GM19395 (cell line): ENCODE measurements at regions not wholly inside any gene's neighbourhood (a gene's known extent, or its start where the extent isn't known, plus 50 kb on each side); places are given as distances from the start of the nearest gene placed in this dataset.

Source experiments
- ATAC-seq: cut with Tn5 transposase; IDR thresholded peaks from one replicate; pipeline ENCODE4 v1.9.1; 2021; ENCODE audit warnings: mild to moderate bottlenecking, moderate library complexity; ENCODE audit not compliant: unreplicated experiment

- no peak for ATAC-seq
Observed at GRCh38 chr5:135220394-135221186, 178.4 kb downstream of the MACROH2A1 start.

DNA sequence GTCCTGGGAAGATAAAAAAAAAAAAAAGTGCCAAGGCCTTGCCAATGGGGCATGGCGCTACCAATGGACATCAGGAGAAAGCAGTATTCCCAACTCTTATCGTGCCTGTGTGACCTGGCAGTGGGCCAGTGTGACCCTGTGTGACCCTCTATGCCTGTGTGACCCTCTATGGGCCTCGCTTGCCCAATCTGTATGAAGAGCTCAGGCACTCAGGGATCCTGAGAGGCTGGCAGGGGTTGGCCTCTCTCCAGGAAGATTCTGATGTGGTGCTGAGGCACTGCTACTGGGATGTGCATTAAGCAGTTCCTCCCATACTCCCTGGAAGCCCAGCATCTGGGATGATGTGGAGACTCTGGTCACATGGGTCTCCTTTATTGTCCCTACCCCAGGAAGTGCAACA is 179.2 kb downstream of the MACROH2A1 start:
- no peak for ATAC-seq

DNA sequence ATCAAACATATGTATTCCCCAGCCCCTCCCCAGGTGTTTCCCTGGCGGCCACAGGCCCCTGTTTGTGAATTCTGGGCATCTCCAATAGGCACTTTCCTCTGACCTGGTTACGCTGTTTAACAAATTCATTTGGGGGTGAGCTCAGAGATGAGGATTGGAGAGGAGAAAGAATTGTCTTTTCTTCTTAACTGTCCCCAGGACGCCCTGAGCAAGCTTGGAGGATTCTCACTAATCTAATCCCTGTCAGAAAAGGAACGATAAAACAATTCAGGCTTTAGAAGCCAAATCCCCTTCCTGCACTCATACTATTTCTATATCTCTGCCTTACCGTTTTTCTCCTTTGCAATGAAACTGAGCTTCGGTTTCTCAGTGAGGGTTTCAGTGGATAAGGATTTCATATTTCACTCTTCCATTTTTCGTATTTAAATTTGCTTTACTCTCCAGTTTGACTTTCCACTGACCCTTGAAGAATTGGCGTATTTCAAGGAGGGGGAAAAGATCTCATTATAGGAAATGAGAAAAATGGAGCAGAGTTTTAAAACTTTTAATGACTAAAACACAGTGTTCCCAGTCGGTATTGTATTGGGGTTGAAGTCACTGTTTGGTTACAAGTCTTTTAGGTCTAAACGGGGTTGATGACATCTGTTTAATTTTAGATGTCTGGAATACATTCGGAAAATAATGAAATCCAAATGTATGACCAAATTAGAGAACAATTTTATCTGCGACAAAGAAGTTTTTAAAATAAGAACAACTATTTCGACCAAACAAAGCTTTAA is 180.1 kb downstream of the MACROH2A1 start:
- no peak for ATAC-seq

DNA sequence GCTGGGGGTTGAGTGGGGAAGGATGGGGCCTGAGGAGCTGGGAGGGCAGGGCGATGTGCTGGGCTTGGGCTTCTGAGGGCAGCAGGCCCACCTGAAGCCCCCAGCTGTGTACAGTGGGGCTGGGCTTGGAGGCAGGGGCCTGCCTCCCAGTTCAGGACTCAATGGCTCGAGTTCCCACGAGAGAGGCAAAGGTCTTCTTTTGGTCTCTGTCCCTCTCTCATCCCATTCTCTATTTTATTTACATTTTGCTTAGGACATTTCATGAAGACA is 180.6 kb downstream of the MACROH2A1 start:
- ATAC-seq, result no peak

DNA sequence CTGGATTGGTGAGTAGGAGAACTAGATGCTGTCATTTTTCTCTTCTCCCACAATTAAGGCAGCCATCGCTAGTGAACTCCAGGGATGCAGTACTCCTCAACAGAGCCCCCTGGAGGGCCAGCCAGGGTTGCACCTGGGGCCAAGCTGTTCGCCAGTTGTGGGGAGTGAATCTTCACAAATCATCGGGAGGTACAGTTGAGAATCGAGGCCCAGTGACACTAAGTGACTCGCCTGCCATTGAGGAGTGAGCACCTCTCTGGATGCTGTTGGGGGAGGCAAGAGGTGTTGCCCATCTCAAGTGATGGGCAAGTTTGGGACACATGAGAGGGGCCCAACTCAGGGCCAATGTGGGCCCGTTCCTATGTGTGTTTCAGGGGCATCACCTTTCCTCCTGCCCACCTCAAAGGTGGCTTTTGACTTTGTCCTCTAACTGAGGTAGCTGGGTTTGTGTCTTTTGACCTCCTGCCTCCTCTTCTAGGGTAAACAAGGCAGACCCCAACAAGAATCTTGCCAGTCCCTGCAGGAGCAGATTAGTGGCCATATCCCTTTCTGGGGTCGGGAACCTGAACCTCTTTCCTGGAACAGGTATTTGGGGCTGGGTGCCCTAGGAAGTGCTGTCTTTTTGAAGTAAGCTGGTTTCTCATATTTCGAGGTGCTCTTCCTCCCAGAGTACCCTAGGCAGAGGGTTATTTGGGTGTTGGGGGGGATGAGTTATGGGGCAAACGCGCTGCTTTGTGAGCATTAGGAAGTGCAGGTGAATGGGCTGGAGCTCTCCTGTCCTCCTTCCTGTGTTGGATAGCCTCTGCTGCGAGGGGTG is 181.2 kb downstream of the MACROH2A1 start:
- ATAC-seq, result no peak

DNA sequence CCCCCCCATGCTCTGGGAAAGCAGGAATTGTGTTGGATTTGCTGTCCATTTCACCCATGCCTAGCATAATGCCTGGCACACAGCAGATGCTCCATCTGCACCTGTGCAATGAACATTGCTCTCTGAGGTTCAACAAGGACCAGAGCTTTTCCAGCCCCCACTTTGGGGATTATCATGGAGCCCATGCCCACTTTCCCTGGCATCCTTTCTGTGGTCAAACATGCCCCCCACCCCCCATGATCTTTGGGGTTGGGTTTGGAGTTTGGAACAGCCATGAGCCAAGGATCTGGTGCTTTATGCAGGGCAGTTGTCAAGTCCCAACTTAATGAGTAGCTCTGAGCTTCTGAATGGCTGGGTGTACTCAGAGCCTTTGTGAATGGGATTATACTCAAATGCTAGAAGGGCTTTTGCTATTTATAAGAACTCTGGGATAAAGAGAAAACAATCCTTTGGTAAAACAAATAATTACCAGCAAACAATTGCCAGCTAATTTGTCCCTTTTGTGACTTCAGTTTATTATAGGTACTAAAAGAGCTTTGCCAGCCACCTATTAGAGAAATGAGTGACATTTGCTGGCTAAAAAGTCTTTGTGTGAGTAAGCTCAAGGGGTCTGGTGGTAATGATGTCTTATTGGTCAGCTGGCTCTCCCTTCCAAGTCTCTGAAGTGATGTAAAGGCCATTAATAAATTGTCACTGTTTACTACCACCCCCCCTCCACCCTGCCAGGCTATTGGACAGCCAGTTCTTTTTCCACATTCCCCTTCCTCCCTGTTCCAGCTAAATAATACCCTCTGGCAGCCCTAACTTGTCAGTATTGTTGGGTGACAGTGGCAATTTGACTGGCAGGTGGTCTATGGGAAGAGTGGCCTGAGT is 182.3 kb downstream of the MACROH2A1 start:
- no peak for ATAC-seq

GRCh38 chr5:135215617-135216470 is 181.8 kb upstream of the PITX1 start:
- ATAC-seq, result no peak

DNA sequence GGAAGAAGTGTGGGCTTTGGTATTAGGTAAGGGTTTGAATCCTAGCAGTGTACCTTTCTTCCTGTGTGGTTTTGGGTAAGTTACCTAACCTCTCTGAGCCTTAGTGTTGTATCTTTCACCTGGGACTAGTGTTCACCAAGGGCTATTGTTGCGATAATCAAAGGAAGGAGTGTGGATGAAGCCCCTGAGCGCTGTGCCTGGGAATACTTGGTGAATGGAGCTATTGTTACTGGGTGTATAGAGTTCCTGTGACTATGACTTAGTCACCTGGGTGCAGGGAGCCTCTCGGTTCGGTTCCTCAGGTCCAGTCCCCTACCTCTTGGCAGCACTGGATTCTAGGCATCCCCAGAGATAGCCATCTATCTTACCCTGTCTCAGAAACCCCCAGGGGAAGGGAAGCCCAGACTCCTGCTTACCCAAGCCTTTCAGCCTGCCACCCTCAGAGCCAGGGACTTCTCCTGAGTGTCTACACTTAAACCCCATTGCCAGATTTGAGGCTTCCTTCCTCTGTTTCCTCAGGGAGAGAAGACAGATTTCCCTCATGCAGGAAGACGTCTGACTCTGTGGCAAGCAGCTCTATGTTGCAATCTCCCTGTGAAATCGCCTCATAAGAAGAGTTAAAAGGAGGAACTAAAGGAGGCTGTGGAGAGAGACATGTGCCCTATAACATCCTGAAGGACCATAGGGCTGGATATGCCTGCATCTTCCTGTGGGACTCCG is 181.0 kb upstream of the PITX1 start:
- no peak for ATAC-seq

- ATAC-seq, result no peak
Observed at GRCh38 chr5:135213466-135214239, 179.6 kb upstream of the PITX1 start.

GRCh38 chr5:135213027-135213386 is 179.0 kb upstream of the PITX1 start:
- no peak for ATAC-seq

DNA sequence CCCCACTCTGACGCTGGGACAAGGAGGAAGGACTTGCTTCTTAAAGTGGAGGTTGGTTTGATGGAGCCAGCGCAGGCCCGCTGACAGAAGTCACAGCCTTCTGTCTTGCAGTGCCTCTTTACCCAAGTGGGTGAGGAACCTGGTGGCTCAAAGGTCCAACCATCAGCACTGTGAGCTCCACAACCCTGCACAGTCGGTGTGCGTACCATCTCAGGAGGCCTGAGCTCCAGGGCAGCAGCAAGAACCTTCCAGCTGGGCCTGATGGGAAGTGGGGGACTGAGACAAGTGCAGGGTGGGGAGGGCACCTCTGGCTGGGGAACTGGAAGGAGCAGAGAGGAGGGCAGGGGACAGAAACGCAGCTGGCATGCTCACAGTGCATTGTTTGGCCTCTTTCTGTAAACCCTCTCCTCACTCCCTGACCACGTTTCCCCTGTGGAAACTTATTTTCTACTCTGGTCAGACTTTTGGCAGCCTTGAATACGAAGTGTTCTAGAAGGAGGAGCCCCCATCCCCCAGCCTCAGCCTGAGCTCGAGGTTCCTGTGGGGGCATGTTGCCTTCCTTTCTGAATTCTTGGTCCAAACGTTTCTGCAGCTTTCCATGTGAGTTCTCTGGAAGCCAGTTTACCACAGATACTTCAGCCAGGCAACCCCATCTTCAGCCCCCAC is 178.5 kb upstream of the PITX1 start:
- no peak for ATAC-seq

GRCh38 chr5:135211791-135212190 is 177.8 kb upstream of the PITX1 start:
- ATAC-seq, result no peak

DNA sequence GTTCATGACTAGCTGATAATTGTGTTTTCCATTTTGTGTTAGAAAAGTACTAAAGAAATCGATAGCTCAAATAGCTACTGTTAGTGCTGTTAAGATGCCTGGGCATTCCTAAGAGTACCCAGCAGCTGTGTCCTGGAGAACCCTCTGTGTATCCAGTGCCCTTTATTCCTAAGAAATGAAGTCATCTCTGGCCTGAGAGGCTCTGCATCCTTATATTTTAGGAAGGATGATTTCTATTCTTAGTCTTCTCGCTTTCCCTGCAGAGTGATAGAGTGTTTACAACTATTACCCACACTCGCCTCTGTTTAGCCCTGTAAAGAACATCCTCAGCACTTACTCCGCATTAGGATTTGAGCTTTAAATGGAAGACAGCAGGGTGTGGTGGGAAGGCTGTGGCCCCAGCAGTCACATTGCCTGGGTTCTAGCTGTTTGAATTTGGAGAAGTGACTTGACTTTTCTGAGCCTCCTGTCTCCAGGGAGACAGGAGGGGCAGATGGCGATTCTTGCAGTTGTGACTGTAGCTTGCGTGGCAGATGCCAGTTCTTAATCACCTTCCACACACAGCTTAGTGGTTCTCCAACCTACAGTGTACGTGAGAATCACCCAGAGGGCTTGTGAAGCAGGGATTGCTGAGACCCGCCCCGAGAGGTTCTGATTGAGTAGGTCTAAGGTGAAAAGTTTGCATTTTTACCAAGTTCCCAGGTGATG is 177.2 kb upstream of the PITX1 start:
- ATAC-seq, result no peak

GRCh38 chr5:135210286-135211055 is 176.4 kb upstream of the PITX1 start:
- ATAC-seq, result no peak

- ATAC-seq, result no peak
Observed at GRCh38 chr5:135208903-135209721, 175.1 kb upstream of the PITX1 start.

GRCh38 chr5:135208555-135208902 is 174.5 kb upstream of the PITX1 start:
- no peak for ATAC-seq
